SK-N-SH treated with all-trans-retinoic acid at 6 μM for 48 hours (cell line): ENCODE measurements at regions not wholly inside any gene's neighbourhood (a gene's known extent, or its start where the extent isn't known, plus 50 kb on each side); places are given as distances from the start of the nearest gene placed in this dataset.

ENCODE experiments used
- ARNTL ChIP-seq: fragments of 450-650 bp; formaldehyde crosslinking; IDR thresholded peaks from 2 replicates; pipeline ENCODE4 v1.5.0; 2020; ENCODE audit warnings: low read depth, mild to moderate bottlenecking, moderate library complexity, borderline replicate concordance
- PPARA ChIP-seq: fragments of 250-450 bp; sonication (Bioruptor Pico); IDR thresholded peaks from 2 replicates; pipeline ENCODE4 v1.5.0; 2020; ENCODE audit warnings: mild to moderate bottlenecking, borderline replicate concordance

- TF ChIP-seq ARNTL (CRISPR knock-in tag) (no peak), PPARA (CRISPR knock-in tag) (no peak)
Observed at GRCh38 chrX:66919280-66919832, 280.5 kb upstream of the EDA2R start.
